B cell (primary cell): ENCODE measurements at regions not wholly inside any gene's neighbourhood (a gene's known extent, or its start where the extent isn't known, plus 50 kb on each side); places are given as distances from the start of the nearest gene placed in this dataset.
"Not testable (repeated sequence)": the region's sequence is repeated elsewhere in the genome, so short reads cannot be mapped to it uniquely, and the experiment has no call there.

Experiments
- ATAC-seq: fragments of 200-7000 bp; cut with Tn5 transposase; one replicate; pipeline ENCODE4 v1.10.0; 2021; ENCODE audit warnings: low read depth, mild to moderate bottlenecking, moderate number of reproducible peaks, moderate library complexity
- CTCF ChIA-PET: fragments of 350-600 bp; sonication (Branson Sonifier 250); formaldehyde crosslinking; loops from one replicate; lab custom pipeline; 2021; ENCODE audit warnings: antibody characterized with exemption, inconsistent platforms; lab: Charles Lee
- POLR2A ChIA-PET: fragments of 350-600 bp; sonication (Branson Sonifier 250); formaldehyde crosslinking; loops from one replicate; lab custom pipeline; 2021; ENCODE audit warnings: antibody characterized with exemption; lab: Charles Lee
- DNase-seq: peaks from one replicate; pipeline ENCODE4 v3.0.0; 2013
- H2AFZ ChIP-seq: 2 replicates; pipeline ENCODE4 v1.6.1; 2012; ENCODE audit warnings: mild to moderate bottlenecking, low read depth, low read length; ENCODE audit not compliant: insufficient read depth, poor library complexity, severe bottlenecking
- H3K27ac ChIP-seq, 2 donors: 1 replicate in 1 of 2; 2 replicates in 1 of 2; pipeline ENCODE4 v1.5.1; 2012 to 2013; ENCODE audit warnings: low read length in 2 of 2, mild to moderate bottlenecking in 2 of 2, moderate library complexity in 1 of 2
- H3K27me3 ChIP-seq, 4 experiments: fragments of 200-600 bp in 1 of 4; sonication (generic) in 1 of 4; replicated peaks in 1 of 4; 1 replicate in 2 of 4; 2 replicates in 2 of 4; pipeline versions ENCODE4 v1.6.1 to v1.7.0; 2013 to 2016; ENCODE audit warnings: low read length in 3 of 4, mild to moderate bottlenecking in 2 of 4, mixed read lengths in 1 of 4, moderate library complexity in 1 of 4; ENCODE audit not compliant: insufficient read depth in 4 of 4, control insufficient read depth in 3 of 4; ENCODE audit errors: control extremely low read depth in 1 of 4
- H3K36me3 ChIP-seq, 2 experiments: replicated peaks in 1 of 2; 1 replicate in 1 of 2; 2 replicates in 1 of 2; pipeline versions ENCODE4 v1.6.1 to v1.7.1; 2013; ENCODE audit warnings: low read length in 1 of 2; ENCODE audit not compliant: insufficient read depth in 2 of 2, control insufficient read depth in 1 of 2; ENCODE audit errors: control extremely low read depth in 1 of 2, extremely low read depth in 1 of 2
- H3K4me1 ChIP-seq, 2 donors: fragments of 200-600 bp in 1 of 2; sonication (generic) in 1 of 2; 1 replicate in 1 of 2; 2 replicates in 1 of 2; pipeline versions ENCODE4 v1.5.1 to v1.6.1; 2013 to 2017; ENCODE audit warnings: low read length in 2 of 2; ENCODE audit not compliant: control insufficient read depth in 2 of 2, insufficient read depth in 2 of 2
- H3K4me2 ChIP-seq: replicated peaks from 2 replicates; pipeline ENCODE3; 2012; ENCODE audit warnings: mild to moderate bottlenecking, low read depth, low read length; ENCODE audit not compliant: poor library complexity, severe bottlenecking
- H3K4me3 ChIP-seq, 5 experiments: fragments of 200-600 bp in 1 of 5; sonication (generic) in 1 of 5; 1 replicate in 3 of 5; 2 replicates in 2 of 5; pipeline versions ENCODE4 v1.5.1 to v1.7.0; 2011 to 2016; ENCODE audit warnings: low read length in 4 of 5, mild to moderate bottlenecking in 4 of 5, low read depth in 2 of 5, control low read depth in 1 of 5, moderate library complexity in 1 of 5; ENCODE audit not compliant: insufficient read depth in 1 of 5; ENCODE audit errors: control extremely low read depth in 1 of 5, extremely low read depth in 1 of 5
- H3K79me2 ChIP-seq: fragments of 200-600 bp; sonication (generic); one replicate; pipeline ENCODE4 v1.6.0; 2016; ENCODE audit warnings: low read length; ENCODE audit not compliant: control insufficient read depth, insufficient read depth
- H3K9ac ChIP-seq: fragments of 200-600 bp; sonication (generic); 2 replicates; pipeline ENCODE4 v1.6.1; 2017; ENCODE audit warnings: mild to moderate bottlenecking, low read length, moderate library complexity
- H3K9me3 ChIP-seq, 3 donors: one replicate each; pipeline versions ENCODE4 v1.6.1 to v1.7.1; 2013; ENCODE audit warnings: low read length in 2 of 3; ENCODE audit not compliant: control insufficient read depth in 2 of 3, insufficient read depth in 1 of 3; ENCODE audit errors: control extremely low read depth in 1 of 3
- H4K20me1 ChIP-seq: 2 replicates; pipeline ENCODE4 v1.6.0; 2012; ENCODE audit warnings: mild to moderate bottlenecking, low read length; ENCODE audit not compliant: insufficient read depth, control insufficient read depth, poor library complexity, severe bottlenecking
- H3K27ac Mint-ChIP-seq: one replicate; pipeline ENCODE4 v1.8.0; 2021; ENCODE audit warnings: mixed read lengths
- H3K27me3 Mint-ChIP-seq: one replicate; pipeline ENCODE4 v1.8.0; 2021; ENCODE audit warnings: mixed read lengths
- H3K4me1 Mint-ChIP-seq: one replicate; pipeline ENCODE4 v1.8.0; 2021; ENCODE audit warnings: mixed read lengths
- H3K4me3 Mint-ChIP-seq: one replicate; pipeline ENCODE4 v1.8.0; 2021; ENCODE audit warnings: mixed read lengths
- H3K9me3 Mint-ChIP-seq: one replicate; pipeline ENCODE4 v1.8.0; 2022; ENCODE audit warnings: mixed read lengths; ENCODE audit not compliant: insufficient read depth
- CTCF ChIP-seq: fragments of 200-600 bp; IDR thresholded peaks from one replicate; pipeline ENCODE4 v1.8.0; 2022; ENCODE audit warnings: antibody characterized with exemption, mild to moderate bottlenecking
- EZH2 ChIP-seq: IDR thresholded peaks from 2 replicates; pipeline ENCODE4 v1.6.1; 2012; ENCODE audit warnings: borderline replicate concordance, low read depth, mild to moderate bottlenecking, moderate library complexity, low read length; ENCODE audit not compliant: insufficient read depth, poor library complexity, severe bottlenecking
- WGBS: methylation state at CpG from one replicate; pipeline ENCODE4 v1.1.5; 2013; ENCODE audit warnings: missing lambda C conversion rate; ENCODE audit not compliant: insufficient coverage; 5-methylcytosine and 5-hydroxymethylcytosine counted together
- intact Hi-C: fragments of 100-400 bp; cut with micrococcal nuclease; formaldehyde crosslinking; loops from one replicate; pipeline ENCODE4 v1.10.0; 2022

- CTCF ChIA-PET = no interaction called here
- DNase-seq = no peak
- H3K27me3 ChIP-seq = no peaks in the 10 kb centered on the region
- no peak overlapping the region for H3K4me3 Mint-ChIP-seq
- H3K27ac Mint-ChIP-seq = no peak overlapping the region
- WGBS = 85% methylated on average over 3 of the region's 3 CpGs
- TF ChIP-seq EZH2 = no peak
- TF ChIP-seq CTCF = no peak
- peaks cover 0 to 1% (median 0%) of the 10 kb centered on the region in 3 donors for H3K9me3 ChIP-seq
- no peaks in the 10 kb centered on the region for H4K20me1 ChIP-seq
- no peak overlapping the region for H3K4me2 ChIP-seq
- no peaks in the 10 kb centered on the region for H3K79me2 ChIP-seq
- H3K36me3 ChIP-seq = no peaks in the 10 kb centered on the region
- ATAC-seq = no peak
- no peaks in the 10 kb centered on the region for H3K4me1 ChIP-seq
- H3K4me3 ChIP-seq = no peak overlapping the region
- intact Hi-C loops = no loop called here
- H2AFZ ChIP-seq = no peak overlapping the region
- H3K9me3 Mint-ChIP-seq = peaks cover 2% of the 10 kb centered on the region
- no peaks in the 10 kb centered on the region for H3K27me3 Mint-ChIP-seq
- H3K9ac ChIP-seq = no peak overlapping the region
- POLR2A ChIA-PET = no interaction called here
- no peaks in the 10 kb centered on the region for H3K4me1 Mint-ChIP-seq
- no peak overlapping the region for H3K27ac ChIP-seq
Measured at GRCh38 chr18:65587491-65587890, 163.3 kb upstream of the CDH7 start.

GRCh38 chr18:65582094-65582493, 168.7 kb upstream of the CDH7 start:
- H3K9me3 Mint-ChIP-seq, H3K4me1 Mint-ChIP-seq, H3K27me3 ChIP-seq, DNase-seq, H3K9me3 ChIP-seq, intact Hi-C loops, CTCF ChIA-PET, ATAC-seq, H3K4me3 ChIP-seq, H3K4me3 Mint-ChIP-seq, H3K9ac ChIP-seq, H2AFZ ChIP-seq, H4K20me1 ChIP-seq, H3K4me1 ChIP-seq, H3K27me3 Mint-ChIP-seq, H3K36me3 ChIP-seq, H3K27ac Mint-ChIP-seq, H3K79me2 ChIP-seq, H3K27ac ChIP-seq, POLR2A ChIA-PET, H3K4me2 ChIP-seq: not testable (repeated sequence)
- WGBS = no CpG with 5 or more reads among the region's 2 CpGs
